TTC549 (cell line): ENCODE measurements at regions not wholly inside any gene's neighbourhood (a gene's known extent, or its start where the extent isn't known, plus 50 kb on each side); places are given as distances from the start of the nearest gene placed in this dataset.

Source experiments
- FAIRE-seq: peaks from 2 replicates; lab custom pipeline; 2012; peaks lifted over from hg19 to GRCh38; lab: Jason Lieb, UNC

- FAIRE-seq: no peak
Observed at GRCh38 chr2:6789559-6790138, 76.1 kb downstream of the CMPK2 start.

DNA sequence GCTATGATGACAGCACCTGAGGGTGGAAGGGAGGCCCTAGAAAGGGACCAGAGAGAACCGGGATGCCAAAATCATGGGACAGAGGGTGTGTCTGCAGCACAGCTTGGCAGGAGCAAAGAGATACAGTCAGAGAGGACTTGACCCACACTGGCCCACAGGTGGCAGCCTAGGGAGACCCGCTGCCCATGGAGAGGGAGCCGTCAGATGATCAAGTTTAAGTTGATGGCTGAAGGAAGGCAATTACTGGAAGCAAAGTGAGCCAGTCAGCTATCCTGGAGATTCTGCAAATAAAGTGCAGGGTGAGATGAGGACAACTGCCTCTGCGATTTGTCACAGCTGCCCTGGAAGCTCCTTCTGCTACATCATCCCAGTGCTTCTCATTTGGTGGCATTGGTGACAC, 74.0 kb downstream of the CMPK2 start:
- FAIRE-seq: no peak

GRCh38 chr2:6792883-6793282, 72.8 kb downstream of the CMPK2 start:
- no peak for FAIRE-seq

- FAIRE-seq: no peak
Observed at GRCh38 chr2:6793371-6793770, 72.3 kb downstream of the CMPK2 start.

DNA sequence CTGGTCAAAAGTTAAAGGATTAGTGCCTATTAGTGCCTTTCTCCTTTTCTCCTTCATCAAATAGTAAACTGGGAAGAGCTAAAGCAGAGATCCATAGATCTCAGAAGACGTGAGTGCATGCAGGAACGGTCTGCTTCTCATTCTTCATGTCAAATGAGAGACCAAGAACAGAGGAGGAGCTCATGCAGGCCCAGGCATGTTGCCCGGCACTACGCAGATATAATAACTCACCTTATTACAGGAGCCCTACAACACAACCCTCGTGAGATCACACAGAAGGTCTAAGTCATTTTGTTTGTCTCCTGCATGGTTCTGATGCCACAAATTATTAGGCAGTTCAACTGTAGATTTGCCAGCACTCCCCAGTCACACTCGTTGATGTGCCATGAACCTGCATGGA, 71.8 kb downstream of the CMPK2 start:
- FAIRE-seq: no peak

DNA sequence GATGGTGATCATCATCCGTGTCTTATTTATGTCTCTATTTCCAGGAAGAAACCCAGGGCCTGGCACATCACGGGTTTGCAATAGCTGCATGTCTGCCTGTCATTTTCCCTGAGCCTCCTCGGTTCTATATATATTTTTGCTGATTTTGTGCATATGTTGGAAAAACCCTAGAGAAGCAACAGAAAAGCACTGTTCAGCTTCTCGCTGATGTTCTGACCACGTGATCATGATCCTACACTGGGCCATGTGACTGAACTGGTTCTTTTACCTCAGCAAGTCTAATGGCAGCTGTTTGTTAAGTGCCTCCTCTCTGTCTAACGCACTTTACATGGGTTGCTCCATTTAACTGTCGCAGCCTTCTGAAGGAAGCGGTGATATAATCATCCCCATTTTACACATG, 71.3 kb downstream of the CMPK2 start:
- no peak for FAIRE-seq
